NCI-H345 treated with DMSO at 0.1 percent for 48 hours (cell line): ENCODE measurements at regions not wholly inside any gene's neighbourhood (a gene's known extent, or its start where the extent isn't known, plus 50 kb on each side); places are given as distances from the start of the nearest gene placed in this dataset.
"Not testable (repeated sequence)": the region's sequence is repeated elsewhere in the genome, so short reads cannot be mapped to it uniquely, and the experiment has no call there.

Source experiments
- DNase-seq: peaks from one replicate; lab custom pipeline; 2025; ENCODE audit not compliant: unreplicated experiment; lab: John Stamatoyannopoulos, UW

DNA sequence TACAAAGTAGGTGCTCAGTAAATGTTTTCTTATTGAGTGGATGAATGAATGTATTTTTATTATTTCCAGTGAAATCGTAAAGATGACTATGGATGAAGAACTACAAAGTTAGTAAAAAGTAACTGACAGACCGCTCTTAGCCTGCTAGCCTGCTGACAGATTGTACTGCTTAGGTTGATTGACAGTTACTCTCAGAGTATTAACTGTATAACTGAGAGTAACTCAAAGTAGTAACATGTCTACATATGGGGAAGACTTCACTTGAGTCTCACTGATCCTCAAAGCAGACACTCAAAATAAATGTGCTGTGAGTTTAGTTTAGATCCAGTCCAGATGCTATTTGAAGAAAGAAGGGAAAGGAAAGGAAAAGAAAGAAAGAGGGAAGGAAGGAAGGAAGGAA lies 272.3 kb upstream of the AMIGO2 start:
- DNase-seq = no peak

- no peak for DNase-seq
These were observed 271.8 kb upstream of the AMIGO2 start for GRCh38 chr12:47351526-47351925.

DNA sequence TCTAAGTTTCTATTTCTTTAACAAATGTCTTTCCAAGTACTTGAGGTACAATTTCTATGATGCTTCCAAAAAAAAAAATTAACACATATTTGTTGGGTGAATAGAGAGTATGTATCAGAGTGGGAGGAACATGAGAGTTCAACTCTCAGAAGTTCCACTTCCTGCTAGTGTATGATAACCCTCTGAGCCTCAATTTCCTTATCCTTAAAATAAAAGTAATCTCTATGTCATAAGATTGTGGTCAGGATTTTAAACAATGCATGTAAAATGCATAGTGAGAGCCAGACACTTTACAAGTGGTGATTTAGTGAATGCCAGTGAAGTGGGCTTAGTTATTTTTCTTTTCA lies 270.3 kb upstream of the AMIGO2 start:
- no peak for DNase-seq

DNA sequence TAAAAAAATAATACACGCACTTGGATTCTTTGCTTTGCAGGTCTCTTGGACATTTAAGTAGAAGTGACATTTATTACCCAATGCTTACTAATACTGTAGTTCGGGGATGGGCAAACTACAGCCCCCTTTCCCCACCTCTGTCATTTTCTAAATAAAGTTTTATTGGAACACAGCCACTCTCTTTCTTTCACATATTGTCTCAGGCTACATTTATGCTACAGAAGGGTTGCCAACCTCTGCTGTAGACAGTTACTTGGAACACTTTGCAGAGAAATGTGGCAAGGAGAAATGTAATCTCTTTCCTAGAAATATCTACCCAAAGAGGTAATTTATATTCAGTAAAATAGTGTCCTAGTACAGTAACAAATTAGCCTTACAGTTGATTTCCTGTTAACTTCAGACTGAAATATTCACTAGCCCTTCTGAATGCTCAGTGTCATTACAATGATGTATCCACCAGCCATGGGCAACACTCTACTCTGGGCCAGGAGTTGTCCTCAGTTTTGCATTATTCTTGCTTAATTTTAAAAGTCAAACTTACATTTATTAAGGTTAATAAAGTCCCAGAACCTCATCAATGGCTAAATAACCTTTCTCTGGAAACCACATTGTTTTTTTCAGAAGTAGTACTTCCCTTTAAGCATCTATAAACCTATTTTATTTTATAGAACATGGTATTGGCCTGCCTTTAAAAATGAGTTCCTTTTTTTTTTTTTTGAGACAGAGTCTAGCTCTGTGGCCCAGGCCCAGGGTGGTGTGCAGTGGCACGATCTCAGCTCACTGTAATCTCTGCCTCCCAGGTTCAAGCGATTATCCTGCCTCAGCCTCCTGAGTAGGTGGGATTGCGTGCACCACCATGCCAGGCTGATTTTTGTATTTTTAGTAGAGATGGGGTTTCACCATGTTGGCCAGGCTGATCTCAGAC lies 269.6 kb upstream of the AMIGO2 start:
- DNase-seq = no peak

DNA sequence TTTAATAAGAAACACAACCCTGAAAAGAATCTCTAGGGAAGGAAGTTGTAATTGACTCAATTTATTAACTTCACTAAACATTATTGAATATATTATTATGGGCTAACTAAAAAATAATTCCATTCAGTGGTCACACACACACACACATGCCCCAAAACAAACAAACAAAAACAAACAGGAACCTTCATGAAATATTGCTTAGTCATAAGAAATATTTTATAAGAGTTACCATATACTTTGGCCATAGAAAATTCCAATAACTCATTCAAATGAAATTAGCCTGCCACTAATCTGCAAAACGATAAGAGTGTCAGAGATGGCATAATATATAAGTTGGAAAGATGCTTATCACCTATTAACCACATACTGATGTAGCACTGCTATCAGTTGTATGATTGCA lies 268.4 kb upstream of the AMIGO2 start:
- no peak for DNase-seq

DNA sequence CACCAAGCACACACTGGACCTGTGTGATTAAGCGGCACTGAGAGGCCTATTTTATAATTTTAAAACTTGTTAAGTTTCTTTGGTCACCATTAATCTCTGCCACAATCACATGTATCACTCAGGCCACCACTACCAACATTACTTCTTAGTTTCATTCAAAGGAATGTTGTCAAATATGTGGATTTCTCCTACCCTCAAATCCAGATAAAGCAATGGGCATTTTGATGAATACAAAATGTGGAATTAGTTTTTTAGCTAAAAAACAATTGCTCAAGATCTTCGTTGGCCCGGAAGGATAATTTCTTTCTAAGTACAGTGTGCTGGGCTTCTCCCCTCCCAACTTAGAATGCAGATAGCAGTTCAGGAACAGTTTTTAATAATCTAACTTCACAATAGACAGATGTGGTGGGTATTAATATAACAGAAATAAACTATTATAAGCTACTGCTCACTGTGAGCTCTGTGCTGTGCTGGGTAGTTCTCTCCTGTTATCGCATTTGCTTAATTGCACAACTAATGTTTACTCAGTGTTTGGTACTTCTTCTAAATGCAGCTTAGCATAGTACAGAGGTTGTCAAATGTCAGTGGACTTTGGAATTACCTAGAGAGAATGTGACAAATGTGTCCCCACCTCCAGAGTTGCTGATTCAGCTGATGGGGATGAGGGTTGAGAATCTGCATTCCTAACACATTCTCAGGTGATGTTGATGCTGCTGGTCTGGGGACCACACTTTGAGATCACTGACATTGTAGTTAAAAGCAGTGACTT lies 266.7 kb upstream of the AMIGO2 start:
- DNase-seq = no peak

DNA sequence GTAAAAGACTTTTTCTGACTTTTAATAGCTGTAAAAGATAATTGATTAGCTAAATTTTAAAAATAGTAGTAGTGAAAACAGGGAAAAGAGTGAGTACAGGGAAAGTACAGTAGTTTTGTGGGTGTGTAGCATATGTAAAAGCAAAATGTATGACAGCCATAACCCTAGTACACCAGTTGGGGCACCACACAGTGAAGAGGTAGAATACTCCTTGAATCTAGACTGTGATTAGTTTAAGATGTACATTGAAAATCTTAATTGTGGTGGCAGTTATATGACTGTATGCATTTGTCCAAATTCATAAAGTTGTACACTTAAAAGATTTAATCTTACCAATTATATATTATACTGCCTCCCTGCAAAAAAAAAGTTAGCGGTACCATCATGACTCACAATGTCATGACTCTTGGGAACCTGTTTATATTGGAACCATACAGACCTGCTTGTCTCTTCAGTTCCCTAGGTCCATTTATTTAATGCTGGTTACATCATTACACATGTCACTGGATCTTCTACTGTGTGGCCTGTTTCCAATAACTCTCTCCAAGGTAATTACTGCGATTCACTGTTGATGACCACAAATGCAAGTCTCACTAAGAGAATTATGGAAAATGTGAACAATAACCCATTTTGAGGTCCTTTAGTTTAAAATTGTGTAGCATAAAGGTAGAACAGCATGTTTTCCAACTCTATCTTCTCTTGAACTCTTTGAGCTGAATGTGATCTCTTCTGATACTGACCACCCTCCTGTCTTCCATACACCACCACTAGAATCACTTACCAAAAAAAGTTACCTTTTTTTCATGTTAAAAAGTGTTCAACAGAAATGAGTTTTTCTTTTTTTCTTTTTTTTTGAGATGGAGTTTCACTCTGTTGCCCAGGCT lies 264.2 kb upstream of the AMIGO2 start:
- no peak for DNase-seq

DNA sequence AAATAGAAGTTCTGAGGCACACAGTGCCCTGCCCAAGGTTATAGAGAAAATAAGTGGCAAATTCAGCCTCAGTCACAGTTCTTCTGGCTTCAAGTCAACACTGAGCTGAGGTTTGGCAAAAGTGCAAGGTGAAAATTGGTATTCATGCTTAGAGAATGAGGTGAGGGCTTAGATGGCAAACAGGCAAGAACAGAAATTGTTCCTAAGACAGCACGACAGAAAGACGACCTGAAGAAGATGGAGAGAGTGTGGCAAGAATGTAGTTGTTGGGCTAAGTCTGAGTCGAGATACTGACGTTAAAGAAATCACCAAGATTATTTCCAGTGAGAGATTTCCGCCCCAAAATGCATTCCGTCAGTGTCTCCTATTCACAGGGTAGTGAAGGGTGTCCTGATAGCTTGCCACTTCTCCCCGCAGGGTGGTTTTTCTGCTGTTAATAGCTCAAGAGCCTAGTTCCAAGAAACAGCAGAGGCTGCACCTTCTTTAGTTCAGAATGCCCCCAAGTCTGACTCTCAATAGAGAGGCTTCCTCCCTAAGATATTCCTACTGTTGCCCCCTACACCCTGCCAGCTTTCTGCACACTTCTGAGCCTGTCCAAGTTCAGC lies 260.8 kb upstream of the AMIGO2 start:
- no peak for DNase-seq

GRCh38 chr12:47337581-47337980 lies 257.8 kb upstream of the AMIGO2 start:
- DNase-seq = no peak

GRCh38 chr12:47333271-47333858 lies 253.6 kb upstream of the AMIGO2 start:
- not testable (repeated sequence) for DNase-seq

GRCh38 chr12:47328831-47329545 lies 249.2 kb upstream of the AMIGO2 start:
- DNase-seq = no peak

- no peak for DNase-seq
These were observed 246.4 kb upstream of the AMIGO2 start for GRCh38 chr12:47326190-47326589.

- no peak for DNase-seq
These were observed 244.0 kb upstream of the AMIGO2 start for GRCh38 chr12:47323802-47324201.

- DNase-seq = no peak
These were observed 241.7 kb upstream of the AMIGO2 start for GRCh38 chr12:47321436-47321835.

DNA sequence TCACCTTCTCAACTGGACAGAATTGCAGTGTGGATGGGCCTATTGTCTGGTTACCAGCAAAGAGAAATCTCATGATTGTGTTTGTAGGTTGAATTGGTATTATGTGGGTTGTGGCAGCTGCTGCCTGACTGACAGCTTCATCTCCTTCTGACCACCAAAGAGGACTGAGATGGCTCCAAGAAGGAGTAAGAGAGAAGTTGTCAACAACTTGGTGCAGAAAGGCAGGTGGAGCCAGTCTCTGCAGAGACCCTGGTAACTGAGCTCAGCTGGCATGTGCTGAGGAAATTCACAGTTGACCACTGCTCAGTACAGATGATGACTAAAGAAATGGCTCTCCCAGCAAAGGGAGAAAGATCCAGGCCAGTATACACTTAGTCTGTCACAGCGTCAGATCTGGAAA lies 240.0 kb upstream of the AMIGO2 start:
- DNase-seq = no peak

DNA sequence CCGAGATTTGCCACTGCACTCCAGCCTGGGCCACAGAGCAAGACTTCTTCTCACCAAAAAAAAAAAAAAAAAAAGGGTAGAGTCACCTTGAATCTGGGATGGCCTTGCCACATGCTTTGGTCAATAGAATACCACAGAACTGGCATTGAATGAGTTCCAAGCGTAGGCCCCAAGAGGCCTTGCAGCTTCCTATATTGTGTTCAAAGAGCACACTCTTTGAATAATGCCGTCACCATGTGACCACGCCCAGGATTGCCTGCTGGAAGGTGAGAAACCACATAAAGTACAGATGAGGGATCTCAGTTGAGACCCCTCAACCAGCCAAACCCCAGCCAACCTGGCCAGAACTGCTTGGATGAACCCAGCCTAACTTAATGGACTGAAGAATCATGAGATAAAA lies 239.2 kb upstream of the AMIGO2 start:
- no peak for DNase-seq

DNA sequence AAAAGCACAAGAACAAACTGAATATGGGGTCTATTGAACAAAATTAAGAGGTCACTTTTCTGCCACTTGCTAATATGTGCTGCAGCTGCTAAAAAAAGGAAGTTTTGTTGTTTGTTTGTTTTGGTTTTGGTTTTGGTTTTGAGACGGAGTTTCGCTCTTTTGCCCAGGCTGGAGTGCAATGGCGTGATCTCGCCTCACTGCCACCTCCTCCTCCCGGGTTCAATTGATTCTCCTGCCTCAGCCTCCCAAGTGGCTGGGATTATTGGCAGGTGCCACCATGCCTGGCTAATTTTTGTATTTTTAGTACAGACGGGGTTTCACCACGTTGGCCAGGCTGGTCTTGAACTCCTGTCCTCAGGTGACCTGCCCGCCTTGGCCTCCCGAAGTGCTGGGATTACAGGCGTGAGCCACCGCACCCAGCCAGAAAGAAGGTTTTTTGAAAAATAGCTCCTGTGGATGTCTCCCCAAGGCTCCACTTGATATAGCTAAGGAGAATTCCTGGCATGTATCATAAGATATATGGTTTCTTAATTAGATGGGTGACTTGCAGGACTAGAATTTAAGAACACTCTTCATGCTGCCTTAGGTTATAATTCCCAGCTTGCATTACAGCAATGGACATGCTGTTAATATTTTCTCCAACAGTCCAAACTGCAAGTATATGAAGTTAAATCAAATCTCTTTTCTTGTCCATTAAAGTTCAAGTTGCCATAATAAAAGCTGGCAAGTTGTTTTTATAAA lies 237.6 kb upstream of the AMIGO2 start:
- no peak for DNase-seq

DNA sequence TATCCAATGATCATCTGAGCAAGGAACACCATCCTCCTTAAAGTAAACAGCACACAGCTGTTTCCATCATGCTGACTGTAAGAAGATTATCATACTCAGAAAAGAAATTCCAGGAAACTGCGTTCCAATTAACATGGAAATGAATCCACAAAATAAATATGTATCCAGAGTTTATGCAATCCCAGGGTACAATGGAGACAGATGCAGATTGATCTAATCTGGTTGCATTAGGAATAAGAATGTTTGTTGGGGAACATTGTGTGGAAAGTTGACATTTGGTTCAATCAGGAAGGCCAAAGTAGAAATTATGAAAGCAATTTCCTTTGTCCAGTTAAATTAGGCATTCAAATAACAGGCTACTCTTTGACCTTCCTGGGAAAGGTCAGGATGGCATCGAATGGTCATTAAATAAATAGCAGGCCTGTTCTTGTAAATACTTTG lies 236.9 kb upstream of the AMIGO2 start:
- no peak for DNase-seq

- no peak for DNase-seq
These were observed 235.2 kb upstream of the AMIGO2 start for GRCh38 chr12:47314996-47315395.
